ENCODE measurements at regions not wholly inside any gene's neighbourhood (a gene's known extent, or its start where the extent isn't known, plus 50 kb on each side); places are given as distances from the start of the nearest gene placed in this dataset.

- TF ChIP-seq, protein P1, sequence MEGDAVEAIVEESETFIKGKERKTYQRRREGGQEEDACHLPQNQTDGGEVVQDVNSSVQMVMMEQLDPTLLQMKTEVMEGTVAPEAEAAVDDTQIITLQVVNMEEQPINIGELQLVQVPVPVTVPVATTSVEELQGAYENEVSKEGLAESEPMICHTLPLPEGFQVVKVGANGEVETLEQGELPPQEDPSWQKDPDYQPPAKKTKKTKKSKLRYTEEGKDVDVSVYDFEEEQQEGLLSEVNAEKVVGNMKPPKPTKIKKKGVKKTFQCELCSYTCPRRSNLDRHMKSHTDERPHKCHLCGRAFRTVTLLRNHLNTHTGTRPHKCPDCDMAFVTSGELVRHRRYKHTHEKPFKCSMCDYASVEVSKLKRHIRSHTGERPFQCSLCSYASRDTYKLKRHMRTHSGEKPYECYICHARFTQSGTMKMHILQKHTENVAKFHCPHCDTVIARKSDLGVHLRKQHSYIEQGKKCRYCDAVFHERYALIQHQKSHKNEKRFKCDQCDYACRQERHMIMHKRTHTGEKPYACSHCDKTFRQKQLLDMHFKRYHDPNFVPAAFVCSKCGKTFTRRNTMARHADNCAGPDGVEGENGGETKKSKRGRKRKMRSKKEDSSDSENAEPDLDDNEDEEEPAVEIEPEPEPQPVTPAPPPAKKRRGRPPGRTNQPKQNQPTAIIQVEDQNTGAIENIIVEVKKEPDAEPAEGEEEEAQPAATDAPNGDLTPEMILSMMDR (IDR thresholded peaks at IDR 0.05) = no peak
- TF ChIP-seq POLR2A (IDR thresholded peaks at IDR 0.05) (no peak), POLR2AphosphoS5 (IDR thresholded peaks at IDR 0.05) (no peak)
Observed at GRCh38 chr6:81826784-81827183, 74.3 kb upstream of the TENT5A start.

Measured in prostate gland (tissue), 2 donors.